SKM-1 treated with dmso at 0.1 percent for 144 hours (cell line): ENCODE measurements at regions not wholly inside any gene's neighbourhood (a gene's known extent, or its start where the extent isn't known, plus 50 kb on each side); places are given as distances from the start of the nearest gene placed in this dataset.

Experiments used
- DNase-seq: peaks from one replicate; lab custom pipeline; 2025; ENCODE audit not compliant: unreplicated experiment; lab: John Stamatoyannopoulos, UW

GRCh38 chr15:88383354-88383753, 83.8 kb downstream of the MRPL46 start:
- DNase-seq = no peak

- no peak for DNase-seq
These were observed 84.7 kb downstream of the MRPL46 start for GRCh38 chr15:88382482-88382983.

- DNase-seq = no peak
These were observed 89.0 kb downstream of the MRPL46 start for GRCh38 chr15:88378188-88378637.

- DNase-seq = no peak
These were observed 89.7 kb downstream of the MRPL46 start for GRCh38 chr15:88377509-88377908.

GRCh38 chr15:88376574-88377174, 90.5 kb downstream of the MRPL46 start:
- DNase-seq = no peak

GRCh38 chr15:88375234-88375927, 91.8 kb downstream of the MRPL46 start:
- DNase-seq = no peak

- DNase-seq = no peak
These were observed 102.1 kb downstream of the MRPL46 start for GRCh38 chr15:88365124-88365523.

GRCh38 chr15:88348579-88349230, 92.2 kb upstream of the NTRK3 start:
- DNase-seq = no peak

- DNase-seq = no peak
These were observed 89.4 kb upstream of the NTRK3 start for GRCh38 chr15:88345962-88346361.

GRCh38 chr15:88344786-88345185, 88.2 kb upstream of the NTRK3 start:
- no peak for DNase-seq

GRCh38 chr15:88342666-88343065, 86.1 kb upstream of the NTRK3 start:
- DNase-seq = no peak

GRCh38 chr15:88341653-88342052, 85.1 kb upstream of the NTRK3 start:
- DNase-seq = no peak

GRCh38 chr15:88341006-88341405, 84.5 kb upstream of the NTRK3 start:
- no peak for DNase-seq

GRCh38 chr15:88337993-88338392, 81.5 kb upstream of the NTRK3 start:
- no peak for DNase-seq

- no peak for DNase-seq
These were observed 78.5 kb upstream of the NTRK3 start for GRCh38 chr15:88335074-88335473.

- no peak for DNase-seq
These were observed 77.9 kb upstream of the NTRK3 start for GRCh38 chr15:88334436-88334835.

GRCh38 chr15:88331291-88331690, 74.8 kb upstream of the NTRK3 start:
- no peak for DNase-seq

GRCh38 chr15:88326924-88327323, 70.4 kb upstream of the NTRK3 start:
- DNase-seq = no peak

GRCh38 chr15:88324741-88325065, 68.2 kb upstream of the NTRK3 start:
- no peak for DNase-seq

GRCh38 chr15:88323976-88324740, 67.6 kb upstream of the NTRK3 start:
- no peak for DNase-seq

GRCh38 chr15:88323468-88323867, 66.9 kb upstream of the NTRK3 start:
- DNase-seq = no peak

GRCh38 chr15:88322461-88322860, 65.9 kb upstream of the NTRK3 start:
- DNase-seq = no peak
